GM21528 (cell line): ENCODE measurements at regions not wholly inside any gene's neighbourhood (a gene's known extent, or its start where the extent isn't known, plus 50 kb on each side); places are given as distances from the start of the nearest gene placed in this dataset.
"Not testable (repeated sequence)": the region's sequence is repeated elsewhere in the genome, so short reads cannot be mapped to it uniquely, and the experiment has no call there.

Source experiments
- ATAC-seq: cut with Tn5 transposase; IDR thresholded peaks from one replicate; pipeline ENCODE4 v1.9.1; 2021; ENCODE audit warnings: mild to moderate bottlenecking, moderate library complexity; ENCODE audit not compliant: unreplicated experiment, low FRiP score

- not testable (repeated sequence) for ATAC-seq
These were observed 224.4 kb upstream of the SLC8A1 start for GRCh38 chr2:40676134-40676790.

DNA sequence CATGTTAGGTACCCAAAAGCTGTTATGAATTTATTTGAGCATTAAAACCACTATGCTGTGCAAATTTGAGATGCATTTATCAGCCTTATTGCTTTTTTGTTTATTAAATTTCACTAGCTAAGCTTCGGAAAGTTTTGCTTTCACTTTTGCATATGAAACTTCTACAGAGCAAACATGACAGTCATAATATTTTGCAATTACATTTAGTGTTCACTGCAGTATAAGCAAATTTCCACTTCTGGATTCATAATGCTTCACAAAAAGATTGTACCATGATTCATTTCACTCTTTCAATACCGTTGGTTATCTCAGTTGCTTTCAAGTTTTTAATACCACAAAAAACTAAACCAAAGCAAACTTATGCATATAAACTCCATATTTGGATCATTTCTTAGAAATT lies 228.7 kb upstream of the SLC8A1 start:
- ATAC-seq: no peak

GRCh38 chr2:40690036-40690435 lies 238.1 kb upstream of the SLC8A1 start:
- ATAC-seq: no peak

DNA sequence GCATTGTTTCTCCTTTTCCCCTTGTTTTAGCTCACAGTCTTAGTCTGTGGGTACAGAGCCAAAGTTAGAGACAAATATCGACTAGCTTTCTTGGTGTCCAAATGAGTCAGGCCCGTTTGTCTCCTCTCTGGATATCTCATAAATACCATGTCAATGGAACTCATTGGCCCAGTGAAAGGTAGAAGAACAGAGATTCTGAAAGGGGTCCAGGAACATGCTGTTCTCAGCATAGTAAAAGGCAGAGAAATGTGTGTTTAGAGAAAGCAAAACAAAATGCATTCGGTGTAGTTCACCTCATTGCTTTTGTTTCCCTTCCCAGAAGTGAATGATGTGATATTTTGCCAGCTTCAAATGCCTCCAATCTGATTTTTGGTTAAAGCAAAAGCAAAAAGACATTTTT lies 238.6 kb upstream of the SLC8A1 start:
- ATAC-seq: no peak

- ATAC-seq: no peak
These were observed 248.5 kb upstream of the SLC8A1 start for GRCh38 chr2:40700231-40700954.

- ATAC-seq: not testable (repeated sequence)
These were observed 260.5 kb upstream of the SLC8A1 start for GRCh38 chr2:40712197-40712894.

DNA sequence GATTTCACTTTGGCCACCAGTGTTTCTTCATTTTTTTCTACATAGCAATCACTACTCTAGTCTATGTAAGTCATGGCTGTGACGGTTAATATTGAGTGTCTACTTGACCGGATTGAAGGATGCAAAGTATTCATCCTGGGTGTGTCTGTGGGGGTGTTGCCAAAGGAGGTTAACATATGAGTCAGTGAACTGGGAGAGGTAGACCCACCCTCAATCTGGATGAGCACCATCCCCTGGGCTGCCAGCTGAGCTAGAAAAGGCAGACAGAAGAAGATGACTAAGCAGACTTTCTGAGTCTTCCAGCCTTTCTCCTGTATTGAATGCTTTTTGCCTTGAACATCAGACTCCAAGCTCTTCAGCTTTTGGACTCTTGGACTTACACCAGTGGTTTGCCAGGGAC lies 265.0 kb upstream of the SLC8A1 start:
- ATAC-seq: no peak

DNA sequence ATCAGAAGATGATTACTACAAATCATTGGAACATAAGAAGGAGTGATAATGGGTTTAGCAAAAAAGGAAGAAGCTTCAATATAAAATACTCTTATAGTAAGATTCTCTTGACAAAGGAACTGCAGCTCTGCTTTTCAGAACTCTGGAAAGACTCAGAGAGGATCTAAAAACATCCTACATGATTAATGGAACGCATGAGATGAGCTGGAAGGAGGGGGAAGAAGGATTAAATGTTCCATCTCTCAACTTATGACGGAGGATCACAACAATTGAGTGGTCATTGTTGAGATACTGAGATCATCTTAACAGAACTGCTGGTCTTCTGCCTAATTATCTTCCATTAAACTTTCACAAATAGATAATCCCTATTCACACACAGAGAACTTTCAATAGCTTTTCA lies 267.5 kb upstream of the SLC8A1 start:
- no peak for ATAC-seq

GRCh38 chr2:40721595-40721994 lies 269.7 kb upstream of the SLC8A1 start:
- ATAC-seq: no peak

GRCh38 chr2:40723194-40723593 lies 271.3 kb upstream of the SLC8A1 start:
- ATAC-seq: no peak

GRCh38 chr2:40725040-40725439 lies 273.1 kb upstream of the SLC8A1 start:
- ATAC-seq: no peak

- no peak for ATAC-seq
These were observed 274.1 kb upstream of the SLC8A1 start for GRCh38 chr2:40725950-40726349.

- ATAC-seq: no peak
These were observed 282.9 kb upstream of the SLC8A1 start for GRCh38 chr2:40734797-40735196.

DNA sequence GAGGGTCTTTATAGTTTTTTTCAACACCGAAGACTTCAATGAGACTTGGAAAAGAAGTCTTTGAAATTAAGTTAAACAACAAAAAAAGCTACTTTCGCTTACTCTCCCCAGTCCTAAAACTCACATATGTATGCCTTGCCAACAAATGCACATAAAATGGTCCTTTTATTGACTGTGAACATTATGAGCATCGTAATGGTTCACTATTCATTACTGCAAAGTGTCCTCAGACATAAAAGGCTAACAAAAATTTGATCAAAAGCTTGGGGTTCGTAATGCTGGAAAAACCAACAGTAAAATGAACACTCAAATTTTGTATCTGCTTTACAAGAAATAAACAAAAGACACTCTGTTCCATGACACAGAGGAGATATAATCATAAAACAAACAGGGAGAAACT lies 285.3 kb upstream of the SLC8A1 start:
- no peak for ATAC-seq

DNA sequence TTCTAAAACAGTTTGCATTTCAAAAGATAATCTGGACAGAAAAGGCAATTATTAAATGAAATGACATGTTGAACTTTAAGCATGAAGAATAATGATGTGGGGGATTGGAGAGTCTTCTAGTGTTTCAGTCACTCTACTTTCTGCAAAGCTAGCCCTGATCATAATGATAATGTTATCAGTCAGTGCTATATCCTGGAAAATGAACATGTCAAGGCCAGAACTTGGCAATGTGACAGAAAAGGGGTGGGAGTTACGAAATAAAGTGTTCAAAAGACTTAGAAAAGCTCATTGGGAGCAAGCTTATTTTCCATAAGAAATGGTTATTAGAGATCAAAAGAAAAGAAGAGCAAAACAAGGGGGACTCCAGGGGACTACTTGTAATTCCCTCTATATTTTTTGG lies 288.5 kb upstream of the SLC8A1 start:
- ATAC-seq: no peak

- ATAC-seq: no peak
These were observed 289.6 kb upstream of the SLC8A1 start for GRCh38 chr2:40741532-40741931.

DNA sequence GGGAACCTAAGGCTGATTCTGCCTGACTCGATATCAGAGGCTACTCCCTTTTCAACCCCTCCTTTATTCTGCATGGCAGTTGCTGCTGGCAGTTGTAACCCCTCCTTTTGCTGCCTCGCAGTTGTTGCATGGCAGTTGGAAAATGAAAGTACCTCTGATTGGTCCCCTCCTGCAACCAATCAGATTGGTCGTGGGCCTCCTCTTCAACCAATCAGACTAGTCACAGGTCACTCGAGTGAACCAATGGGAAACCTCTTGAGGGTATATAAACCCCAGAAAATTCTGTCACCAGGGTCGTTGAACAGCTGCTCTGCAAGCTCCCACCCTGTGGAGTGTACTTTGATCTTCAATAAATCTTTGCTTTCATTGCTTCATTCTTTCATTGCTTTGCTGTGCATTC lies 294.3 kb upstream of the SLC8A1 start:
- ATAC-seq: no peak

- ATAC-seq: no peak
These were observed 300.1 kb upstream of the SLC8A1 start for GRCh38 chr2:40751981-40752380.

- ATAC-seq: no peak
These were observed 300.9 kb upstream of the SLC8A1 start for GRCh38 chr2:40752796-40753195.

DNA sequence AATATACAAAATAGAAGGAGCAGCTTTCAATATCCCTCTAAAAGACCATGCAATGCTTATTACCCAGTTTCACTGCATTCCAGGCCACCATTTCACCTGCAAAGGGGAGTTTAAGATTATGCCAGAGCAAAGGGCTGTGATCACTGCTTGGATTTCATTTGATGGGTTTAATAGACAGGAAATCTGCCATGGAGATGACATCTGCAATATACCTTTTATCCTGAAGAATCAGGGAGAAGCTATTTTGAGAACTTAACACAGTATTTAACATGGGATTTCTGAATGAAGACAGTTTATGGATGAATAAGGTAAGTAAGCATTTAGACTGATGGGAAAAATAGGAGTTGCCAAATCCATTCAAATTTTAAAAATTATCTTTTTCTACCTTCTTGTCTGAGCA lies 303.0 kb upstream of the SLC8A1 start:
- ATAC-seq: no peak

DNA sequence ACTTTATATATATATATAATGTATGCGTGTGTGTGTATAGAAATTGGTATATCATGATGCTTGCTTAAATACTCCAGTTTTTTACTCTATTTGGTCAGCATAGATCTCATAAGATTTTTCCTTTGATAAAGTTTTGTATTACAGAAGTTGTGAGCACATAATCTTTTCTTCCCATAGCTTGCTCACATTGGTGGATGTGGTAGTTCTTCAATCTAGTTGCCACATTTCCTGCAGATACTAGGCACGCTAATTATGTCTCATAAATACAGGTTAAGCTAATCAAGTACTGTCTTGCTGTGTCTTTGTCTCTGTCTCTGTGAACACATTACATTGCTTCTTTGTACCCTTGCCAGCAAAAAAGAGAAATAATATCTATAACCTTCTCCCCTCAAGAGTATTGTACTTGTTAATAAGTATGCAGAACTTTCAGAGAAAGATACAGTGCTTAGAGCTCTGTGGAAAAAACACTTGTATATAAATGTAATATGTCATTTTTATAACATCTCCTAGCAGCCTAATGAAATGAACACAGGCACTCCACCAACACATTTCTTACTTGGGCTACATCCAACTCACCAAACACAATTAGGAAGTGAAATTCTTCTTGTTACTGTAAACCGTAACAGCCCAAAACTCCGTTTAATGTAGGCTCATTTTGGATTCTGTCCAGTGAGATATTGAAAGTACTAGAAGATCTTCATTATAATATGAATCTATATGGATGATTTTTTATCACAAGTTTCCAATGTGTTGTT lies 306.7 kb upstream of the SLC8A1 start:
- no peak for ATAC-seq
